HL-60 (cell line): ENCODE measurements at regions not wholly inside any gene's neighbourhood (a gene's known extent, or its start where the extent isn't known, plus 50 kb on each side); places are given as distances from the start of the nearest gene placed in this dataset.
"Not testable (repeated sequence)": the region's sequence is repeated elsewhere in the genome, so short reads cannot be mapped to it uniquely, and the experiment has no call there.

Experiments used
- DNase-seq, 2 experiments: peaks; one replicate each; pipeline ENCODE4 v3.0.0-alpha.2; 2010 to 2020; ENCODE audit warnings: low read depth in 1 of 2, low spot score in 1 of 2
- H3K27ac ChIP-seq: fragments of 250-450 bp; sonication (Bioruptor Pico); replicated peaks from 2 replicates; pipeline ENCODE4 v1.5.1; 2020; ENCODE audit warnings: mild to moderate bottlenecking, moderate library complexity
- H3K27me3 ChIP-seq: fragments of 250-450 bp; sonication (Bioruptor Pico); 2 replicates; pipeline ENCODE4 v1.5.1; 2021; ENCODE audit warnings: mild to moderate bottlenecking, moderate library complexity; ENCODE audit not compliant: insufficient read depth, poor library complexity, severe bottlenecking
- H3K4me3 ChIP-seq: replicated peaks from 2 replicates; pipeline ENCODE4 v1.5.1; 2011; ENCODE audit warnings: mild to moderate bottlenecking, control low read depth, low read length; ENCODE audit not compliant: insufficient read depth
- GABPA ChIP-seq: IDR thresholded peaks from 2 replicates; pipeline ENCODE4 v1.6.1; 2012; ENCODE audit warnings: low read depth
- POLR2AphosphoS5 ChIP-seq: IDR thresholded peaks from 2 replicates; pipeline ENCODE4 v1.6.1; 2012; ENCODE audit warnings: low read depth
- REST ChIP-seq: IDR thresholded peaks from 2 replicates; pipeline ENCODE4 v1.6.1; 2012; ENCODE audit warnings: low read depth; ENCODE audit not compliant: insufficient replicate concordance
- SPI1 ChIP-seq: IDR thresholded peaks from 2 replicates; pipeline ENCODE4 v1.6.1; 2012; ENCODE audit warnings: low read depth, mild to moderate bottlenecking, borderline replicate concordance
- TF ChIP-seq, protein P1 (sequence below): IDR thresholded peaks from one replicate; pipeline ENCODE4 v1.5.1; 2011; ENCODE audit warnings: low read length, control low read depth, inconsistent platforms; ENCODE audit not compliant: insufficient read depth

GRCh38 chr6:144410059-144410458 lies 124.9 kb downstream of the UTRN start:
- Histone ChIP-seq H3K4me3 (no peak overlapping the region), H3K27ac (no peak overlapping the region), H3K27me3 (no peaks in the 10 kb centered on the region)
- TF ChIP-seq SPI1 (no peak), REST (no peak), GABPA (no peak), POLR2AphosphoS5 (no peak)
- TF ChIP-seq, protein P1, sequence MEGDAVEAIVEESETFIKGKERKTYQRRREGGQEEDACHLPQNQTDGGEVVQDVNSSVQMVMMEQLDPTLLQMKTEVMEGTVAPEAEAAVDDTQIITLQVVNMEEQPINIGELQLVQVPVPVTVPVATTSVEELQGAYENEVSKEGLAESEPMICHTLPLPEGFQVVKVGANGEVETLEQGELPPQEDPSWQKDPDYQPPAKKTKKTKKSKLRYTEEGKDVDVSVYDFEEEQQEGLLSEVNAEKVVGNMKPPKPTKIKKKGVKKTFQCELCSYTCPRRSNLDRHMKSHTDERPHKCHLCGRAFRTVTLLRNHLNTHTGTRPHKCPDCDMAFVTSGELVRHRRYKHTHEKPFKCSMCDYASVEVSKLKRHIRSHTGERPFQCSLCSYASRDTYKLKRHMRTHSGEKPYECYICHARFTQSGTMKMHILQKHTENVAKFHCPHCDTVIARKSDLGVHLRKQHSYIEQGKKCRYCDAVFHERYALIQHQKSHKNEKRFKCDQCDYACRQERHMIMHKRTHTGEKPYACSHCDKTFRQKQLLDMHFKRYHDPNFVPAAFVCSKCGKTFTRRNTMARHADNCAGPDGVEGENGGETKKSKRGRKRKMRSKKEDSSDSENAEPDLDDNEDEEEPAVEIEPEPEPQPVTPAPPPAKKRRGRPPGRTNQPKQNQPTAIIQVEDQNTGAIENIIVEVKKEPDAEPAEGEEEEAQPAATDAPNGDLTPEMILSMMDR: no peak
- no peak for DNase-seq

DNA sequence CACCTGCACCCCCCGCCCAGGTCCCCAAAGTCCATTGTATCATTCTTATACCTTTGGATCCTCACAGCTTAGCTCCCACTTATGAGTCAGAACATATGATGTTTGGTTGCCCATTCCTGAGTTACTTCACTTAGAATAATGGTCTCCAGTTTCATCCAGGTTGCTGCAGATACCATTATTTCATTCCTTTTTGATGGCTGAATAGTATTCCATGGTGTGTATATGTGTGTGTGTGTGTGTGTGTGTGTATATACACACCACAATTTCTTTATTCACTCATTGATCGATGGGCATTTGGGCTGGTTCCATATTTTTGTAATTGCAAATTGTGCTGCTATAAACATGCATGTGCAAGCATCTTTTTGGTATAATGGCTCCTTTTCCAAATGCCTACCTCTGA lies 125.4 kb downstream of the UTRN start:
- not testable (repeated sequence) for H3K27me3 ChIP-seq, DNase-seq

GRCh38 chr6:144411531-144412165 lies 126.5 kb downstream of the UTRN start:
- H3K27ac ChIP-seq: no peak overlapping the region

More for the DNA sequence above, 125.4 kb downstream of the UTRN start:
- not testable (repeated sequence) for H3K4me3 ChIP-seq, H3K27ac ChIP-seq

More at GRCh38 chr6:144411531-144412165, 126.5 kb downstream of the UTRN start:
- TF ChIP-seq REST: no peak
- no peak for TF ChIP-seq SPI1
- TF ChIP-seq GABPA: no peak
- TF ChIP-seq, protein P1: no peak
- no peak for TF ChIP-seq POLR2AphosphoS5
- no peak for DNase-seq
- no peak overlapping the region for H3K4me3 ChIP-seq
- no peaks in the 10 kb centered on the region for H3K27me3 ChIP-seq
